ENCODE measurements at regions not wholly inside any gene's neighbourhood (a gene's known extent, or its start where the extent isn't known, plus 50 kb on each side); places are given as distances from the start of the nearest gene placed in this dataset.

DNA sequence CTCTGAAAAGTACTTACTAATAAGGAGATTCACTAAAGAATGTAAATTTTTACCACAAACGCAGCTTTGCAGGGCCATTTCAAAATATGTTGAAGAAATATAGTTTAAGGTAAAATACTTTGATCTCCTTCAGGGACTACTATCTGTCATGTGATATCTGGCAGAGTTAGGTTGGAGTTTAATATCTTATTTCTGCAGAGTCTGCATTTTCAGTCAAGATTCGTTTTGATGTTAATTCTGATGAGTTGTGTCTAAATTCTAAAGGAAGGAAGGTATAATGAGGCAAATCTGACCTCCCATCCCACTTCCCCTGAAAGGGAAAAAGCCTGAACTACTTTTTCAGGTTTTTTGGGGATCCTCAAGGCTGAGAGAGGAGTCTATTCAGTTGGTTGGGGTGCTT lies 123.9 kb upstream of the TECRL start:
- intact Hi-C loops (cut with micrococcal nuclease) = no loop called here

DNA sequence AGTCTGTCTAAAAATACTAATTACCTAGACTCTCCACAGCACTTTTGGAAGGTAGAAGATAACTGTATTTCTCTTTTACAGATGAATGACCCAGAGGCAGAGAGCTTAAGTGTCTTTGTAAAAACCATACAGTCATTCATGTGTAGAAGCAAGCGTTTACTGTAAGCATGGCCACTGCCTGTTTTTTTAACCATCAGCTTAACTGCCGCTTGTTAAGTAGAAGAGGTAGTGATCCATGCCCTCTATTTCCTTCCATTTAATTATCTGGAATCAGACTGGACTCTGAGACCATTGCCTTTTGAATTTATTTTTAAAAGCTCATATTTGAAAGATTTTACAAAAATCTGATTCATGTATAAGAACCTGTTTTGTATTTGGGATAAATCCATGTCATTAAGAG lies 111.2 kb upstream of the TECRL start:
- Mint-ChIP-seq H3K9me3 (ENCODE audit: insufficient read depth) (peaks cover 4% of the 10 kb centered on the region), H3K4me3 (no peak overlapping the region), H3K4me1 (no peaks in the 10 kb centered on the region), H3K27me3 (no peaks in the 10 kb centered on the region), H3K27ac (no peak overlapping the region)
- POLR2A ChIA-PET = no interaction called here
- no CpG with 5 or more reads among the region's 2 CpGs for WGBS (ENCODE audit: insufficient coverage)
- Histone ChIP-seq H4K20me1 (ENCODE audit: control insufficient read depth, insufficient read depth, low read length, poor library complexity, severe bottlenecking) (no peaks in the 10 kb centered on the region), H3K79me2 (ENCODE audit: control insufficient read depth, insufficient read depth, low read length) (no peaks in the 10 kb centered on the region), H3K4me2 (replicated peaks; ENCODE audit: low read depth, low read length, poor library complexity, severe bottlenecking) (no peak overlapping the region), H2AFZ (ENCODE audit: insufficient read depth, low read depth, low read length, poor library complexity, severe bottlenecking) (no peak overlapping the region), H3K36me3 (replicated peaks in 1 of 2; ENCODE audit: control extremely low read depth in 1 of 2, control insufficient read depth in 1 of 2, extremely low read depth in 1 of 2, insufficient read depth in 2 of 2, low read length in 1 of 2) (no peaks in the 10 kb centered on the region), H3K9ac (ENCODE audit: low read length) (no peak overlapping the region), H3K9me3 (ENCODE audit: control extremely low read depth in 1 of 3, control insufficient read depth in 2 of 3, insufficient read depth in 1 of 3, low read length in 2 of 3) (no peaks in the 10 kb centered on the region), H3K4me1 (ENCODE audit: control insufficient read depth in 2 of 2, insufficient read depth in 2 of 2, low read length in 2 of 2) (no peaks in the 10 kb centered on the region), H3K4me3 (ENCODE audit: control extremely low read depth in 1 of 5, extremely low read depth in 1 of 5, insufficient read depth in 1 of 5, low read depth in 2 of 5, low read length in 4 of 5) (no peak overlapping the region), H3K27me3 (replicated peaks in 1 of 4; ENCODE audit: control extremely low read depth in 1 of 4, control insufficient read depth in 3 of 4, insufficient read depth in 4 of 4, low read length in 3 of 4) (no peaks in the 10 kb centered on the region), H3K27ac (ENCODE audit: low read length in 2 of 2) (no peak overlapping the region)
- no peak for DNase-seq
- CTCF ChIA-PET = no interaction called here
- intact Hi-C loops (cut with micrococcal nuclease) = no loop called here
- no peak for TF ChIP-seq EZH2 (IDR thresholded peaks at IDR 0.05; ENCODE audit: borderline replicate concordance, insufficient read depth, low read depth, low read length, poor library complexity, severe bottlenecking)
- TF ChIP-seq, protein P1, sequence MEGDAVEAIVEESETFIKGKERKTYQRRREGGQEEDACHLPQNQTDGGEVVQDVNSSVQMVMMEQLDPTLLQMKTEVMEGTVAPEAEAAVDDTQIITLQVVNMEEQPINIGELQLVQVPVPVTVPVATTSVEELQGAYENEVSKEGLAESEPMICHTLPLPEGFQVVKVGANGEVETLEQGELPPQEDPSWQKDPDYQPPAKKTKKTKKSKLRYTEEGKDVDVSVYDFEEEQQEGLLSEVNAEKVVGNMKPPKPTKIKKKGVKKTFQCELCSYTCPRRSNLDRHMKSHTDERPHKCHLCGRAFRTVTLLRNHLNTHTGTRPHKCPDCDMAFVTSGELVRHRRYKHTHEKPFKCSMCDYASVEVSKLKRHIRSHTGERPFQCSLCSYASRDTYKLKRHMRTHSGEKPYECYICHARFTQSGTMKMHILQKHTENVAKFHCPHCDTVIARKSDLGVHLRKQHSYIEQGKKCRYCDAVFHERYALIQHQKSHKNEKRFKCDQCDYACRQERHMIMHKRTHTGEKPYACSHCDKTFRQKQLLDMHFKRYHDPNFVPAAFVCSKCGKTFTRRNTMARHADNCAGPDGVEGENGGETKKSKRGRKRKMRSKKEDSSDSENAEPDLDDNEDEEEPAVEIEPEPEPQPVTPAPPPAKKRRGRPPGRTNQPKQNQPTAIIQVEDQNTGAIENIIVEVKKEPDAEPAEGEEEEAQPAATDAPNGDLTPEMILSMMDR (IDR thresholded peaks at IDR 0.05) = no peak
- no peak for ATAC-seq (ENCODE audit: low read depth)

More for the DNA sequence above, 123.9 kb upstream of the TECRL start:
- ChIA-PET POLR2A (no interaction called here), CTCF (no interaction called here)
- no peaks in the 10 kb centered on the region for H3K36me3 ChIP-seq (replicated peaks in 1 of 2; ENCODE audit: control extremely low read depth in 1 of 2, control insufficient read depth in 1 of 2, extremely low read depth in 1 of 2, insufficient read depth in 2 of 2, low read length in 1 of 2)
- no peaks in the 10 kb centered on the region for H3K27me3 ChIP-seq (replicated peaks in 1 of 4; ENCODE audit: control extremely low read depth in 1 of 4, control insufficient read depth in 3 of 4, insufficient read depth in 4 of 4, low read length in 3 of 4)
- H3K4me2 ChIP-seq (replicated peaks; ENCODE audit: low read depth, low read length, poor library complexity, severe bottlenecking) = no peak overlapping the region
- DNase-seq (no peak), ATAC-seq (ENCODE audit: low read depth) (no peak)
- H3K9ac ChIP-seq (ENCODE audit: low read length) = no peak overlapping the region
- Mint-ChIP-seq H3K4me3 (no peak overlapping the region), H3K27ac (no peak overlapping the region), H3K9me3 (ENCODE audit: insufficient read depth) (no peaks in the 10 kb centered on the region), H3K4me1 (no peaks in the 10 kb centered on the region), H3K27me3 (no peaks in the 10 kb centered on the region)
- TF ChIP-seq, protein P1 (IDR thresholded peaks at IDR 0.05) = no peak
- TF ChIP-seq EZH2 (IDR thresholded peaks at IDR 0.05; ENCODE audit: borderline replicate concordance, insufficient read depth, low read depth, low read length, poor library complexity, severe bottlenecking) = no peak
- H2AFZ ChIP-seq (ENCODE audit: insufficient read depth, low read depth, low read length, poor library complexity, severe bottlenecking) = no peak overlapping the region
- H4K20me1 ChIP-seq (ENCODE audit: control insufficient read depth, insufficient read depth, low read length, poor library complexity, severe bottlenecking) = no peaks in the 10 kb centered on the region
- H3K4me1 ChIP-seq (ENCODE audit: control insufficient read depth in 2 of 2, insufficient read depth in 2 of 2, low read length in 2 of 2) = no peaks in the 10 kb centered on the region
- no peaks in the 10 kb centered on the region for H3K79me2 ChIP-seq (ENCODE audit: control insufficient read depth, insufficient read depth, low read length)
- H3K27ac ChIP-seq (ENCODE audit: low read length in 2 of 2) = no peak overlapping the region
- no peaks in the 10 kb centered on the region for H3K9me3 ChIP-seq (ENCODE audit: control extremely low read depth in 1 of 3, control insufficient read depth in 2 of 3, insufficient read depth in 1 of 3, low read length in 2 of 3)
- H3K4me3 ChIP-seq (ENCODE audit: control extremely low read depth in 1 of 5, extremely low read depth in 1 of 5, insufficient read depth in 1 of 5, low read depth in 2 of 5, low read length in 4 of 5) = no peak overlapping the region
- no CpG with 5 or more reads among the region's 2 CpGs for WGBS (ENCODE audit: insufficient coverage)

Measured in B cell (primary cell).